ENCODE measurements at regions not wholly inside any gene's neighbourhood (a gene's known extent, or its start where the extent isn't known, plus 50 kb on each side); places are given as distances from the start of the nearest gene placed in this dataset.
"Not testable (repeated sequence)": the region's sequence is repeated elsewhere in the genome, so short reads cannot be mapped to it uniquely, and the experiment has no call there.

- no peak for ATAC-seq (ENCODE audit: insufficient number of reproducible peaks, low FRiP score, low read depth)
- no peak for TF ChIP-seq CTCF (IDR thresholded peaks at IDR 0.05)
- H3K27me3 ChIP-seq (replicated peaks; ENCODE audit: insufficient read depth), result no peaks in the 10 kb centered on the region
- no peaks in the 10 kb centered on the region for H3K9me3 ChIP-seq
- no peak overlapping the region for H3K4me3 ChIP-seq
- no peaks in the 10 kb centered on the region for H3K36me3 ChIP-seq
- DNase-seq (ENCODE audit: low spot score), result no peak
- no peak overlapping the region for H3K27ac ChIP-seq
- H3K4me1 ChIP-seq (ENCODE audit: control insufficient read depth in 1 of 2, low read depth in 2 of 2), result peaks cover 0 to 8% of the 10 kb centered on the region in 2 donors
Measured at GRCh38 chr15:87743562-87743961, 513.0 kb downstream of the NTRK3 start.

GRCh38 chr15:87741350-87741749, 515.2 kb downstream of the NTRK3 start:
- no peaks in the 10 kb centered on the region for H3K36me3 ChIP-seq
- H3K27me3 ChIP-seq (replicated peaks; ENCODE audit: insufficient read depth), result no peaks in the 10 kb centered on the region
- H3K4me3 ChIP-seq, result no peak overlapping the region
- TF ChIP-seq CTCF (IDR thresholded peaks at IDR 0.05), result no peak
- no peak for ATAC-seq (ENCODE audit: insufficient number of reproducible peaks, low FRiP score, low read depth)
- H3K27ac ChIP-seq, result no peak overlapping the region
- no peak for DNase-seq (ENCODE audit: low spot score)
- H3K9me3 ChIP-seq, result no peaks in the 10 kb centered on the region
- peaks cover 0 to 9% of the 10 kb centered on the region in 2 donors for H3K4me1 ChIP-seq (ENCODE audit: control insufficient read depth in 1 of 2, low read depth in 2 of 2)

- no peak overlapping the region for H3K4me3 ChIP-seq
- no peaks in the 10 kb centered on the region for H3K9me3 ChIP-seq
- no peaks in the 10 kb centered on the region for H3K27me3 ChIP-seq (replicated peaks; ENCODE audit: insufficient read depth)
- TF ChIP-seq CTCF (IDR thresholded peaks at IDR 0.05), result no peak
- DNase-seq (ENCODE audit: low spot score), result no peak
- H3K4me1 ChIP-seq (ENCODE audit: control insufficient read depth in 1 of 2, low read depth in 2 of 2), result peaks cover 0 to 15% of the 10 kb centered on the region in 2 donors
- no peaks in the 10 kb centered on the region for H3K36me3 ChIP-seq
- ATAC-seq (ENCODE audit: insufficient number of reproducible peaks, low FRiP score, low read depth), result no peak
- no peak overlapping the region for H3K27ac ChIP-seq
Measured at GRCh38 chr15:87740655-87741344, 515.7 kb downstream of the NTRK3 start.

- DNase-seq (ENCODE audit: low spot score), result no peak
- H3K27me3 ChIP-seq (replicated peaks; ENCODE audit: insufficient read depth), result no peaks in the 10 kb centered on the region
- no peaks in the 10 kb centered on the region for H3K9me3 ChIP-seq
- no peak for TF ChIP-seq CTCF (IDR thresholded peaks at IDR 0.05)
- no peak overlapping the region for H3K4me3 ChIP-seq
- no peaks in the 10 kb centered on the region for H3K36me3 ChIP-seq
- H3K27ac ChIP-seq, result no peak overlapping the region
- no peak for ATAC-seq (ENCODE audit: insufficient number of reproducible peaks, low FRiP score, low read depth)
- H3K4me1 ChIP-seq (ENCODE audit: control insufficient read depth in 1 of 2, low read depth in 2 of 2), result peaks cover 0 to 22% of the 10 kb centered on the region in 2 donors
Measured at GRCh38 chr15:87739866-87740265, 516.7 kb downstream of the NTRK3 start.

- ATAC-seq (ENCODE audit: insufficient number of reproducible peaks, low FRiP score, low read depth), result no peak
- Histone ChIP-seq H3K36me3 (no peaks in the 10 kb centered on the region), H3K4me1 (ENCODE audit: control insufficient read depth in 1 of 2, low read depth in 2 of 2) (peaks cover 0 to 22% of the 10 kb centered on the region in 2 donors), H3K27me3 (replicated peaks; ENCODE audit: insufficient read depth) (no peaks in the 10 kb centered on the region), H3K4me3 (no peak overlapping the region), H3K9me3 (no peaks in the 10 kb centered on the region), H3K27ac (no peak overlapping the region)
- TF ChIP-seq CTCF (IDR thresholded peaks at IDR 0.05), result no peak
- no peak for DNase-seq (ENCODE audit: low spot score)
Measured at GRCh38 chr15:87739081-87739480, 517.5 kb downstream of the NTRK3 start.

- not testable (repeated sequence) for H3K36me3 ChIP-seq; DNase-seq (ENCODE audit: low spot score); H3K4me3 ChIP-seq; H3K27ac ChIP-seq; ATAC-seq (ENCODE audit: insufficient number of reproducible peaks, low FRiP score, low read depth); H3K27me3 ChIP-seq (replicated peaks; ENCODE audit: insufficient read depth); H3K9me3 ChIP-seq
- peaks cover 0 to 22% of the 10 kb centered on the region in 2 donors for H3K4me1 ChIP-seq (ENCODE audit: control insufficient read depth in 1 of 2, low read depth in 2 of 2)
Measured at GRCh38 chr15:87737460-87737859, 519.1 kb downstream of the NTRK3 start.
